ENCODE measurements at regions not wholly inside any gene's neighbourhood (a gene's known extent, or its start where the extent isn't known, plus 50 kb on each side); places are given as distances from the start of the nearest gene placed in this dataset.

- Mint-ChIP-seq H3K27ac (no peak overlapping the region), H3K9me3 (peaks cover 0 to 6% (median 0%) of the 10 kb centered on the region in 3 donors), H3K4me3 (no peak overlapping the region), H3K4me1 (peaks cover 0 to 2% (median under 1%) of the 10 kb centered on the region in 3 donors), H3K27me3 (peaks cover 1 to 3% of the 10 kb centered on the region in 2 donors), H3K36me3 (no peaks in the 10 kb centered on the region)
- no peak for ATAC-seq (replicated peaks in 1 of 4)
- Histone ChIP-seq H3K27me3 (replicated peaks in 1 of 2; ENCODE audit: control insufficient read depth in 2 of 2, extremely low read depth in 1 of 2, insufficient read depth in 2 of 2, low read length in 1 of 2) (no peaks in the 10 kb centered on the region), H3K4me1 (ENCODE audit: control insufficient read depth in 1 of 2, extremely low read depth in 1 of 2, insufficient read depth in 2 of 2, low read length in 2 of 2) (no peaks in the 10 kb centered on the region), H3K4me3 (ENCODE audit: control insufficient read depth in 1 of 2, extremely low read depth in 1 of 2, low read length in 1 of 2) (no peak overlapping the region), H3K36me3 (ENCODE audit: control insufficient read depth in 2 of 2, extremely low read depth in 1 of 2, insufficient read depth in 1 of 2, low read length in 1 of 2) (no peaks in the 10 kb centered on the region), H3K27ac (ENCODE audit: low read length) (no peak overlapping the region), H3K9me3 (no peaks in the 10 kb centered on the region)
- WGBS (ENCODE audit: insufficient coverage), result 67% methylated on average over 4 of the region's 6 CpGs
- DNase-seq, result no peak
- ChIA-PET CTCF (no interaction called here), POLR2A (no interaction called here)
These were observed 100.0 kb upstream of the MAN1A1 start for GRCh38 chr6:119449331-119450156.

DNA sequence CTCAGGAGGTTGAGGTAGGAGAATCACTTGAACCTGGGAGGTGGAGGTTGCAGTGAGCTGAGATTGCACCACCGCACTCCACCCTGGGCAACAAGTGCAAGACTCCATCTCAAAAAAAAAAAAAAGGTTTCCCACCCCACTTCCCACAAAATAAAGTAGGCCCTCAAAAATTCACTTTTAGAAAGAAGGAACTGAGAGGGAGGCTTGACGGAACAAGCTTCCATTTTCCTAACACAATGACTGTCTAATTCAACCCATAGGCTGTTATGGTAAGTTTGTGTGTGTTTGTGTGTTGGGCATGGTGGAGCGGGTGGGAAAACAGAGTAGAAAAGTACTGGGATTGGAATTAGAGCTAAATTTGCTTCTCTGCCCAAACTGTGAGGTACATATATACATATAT, 98.4 kb upstream of the MAN1A1 start:
- POLR2A ChIA-PET, result no interaction called here
- WGBS (ENCODE audit: insufficient coverage), result no CpG with 5 or more reads among the region's 3 CpGs

DNA sequence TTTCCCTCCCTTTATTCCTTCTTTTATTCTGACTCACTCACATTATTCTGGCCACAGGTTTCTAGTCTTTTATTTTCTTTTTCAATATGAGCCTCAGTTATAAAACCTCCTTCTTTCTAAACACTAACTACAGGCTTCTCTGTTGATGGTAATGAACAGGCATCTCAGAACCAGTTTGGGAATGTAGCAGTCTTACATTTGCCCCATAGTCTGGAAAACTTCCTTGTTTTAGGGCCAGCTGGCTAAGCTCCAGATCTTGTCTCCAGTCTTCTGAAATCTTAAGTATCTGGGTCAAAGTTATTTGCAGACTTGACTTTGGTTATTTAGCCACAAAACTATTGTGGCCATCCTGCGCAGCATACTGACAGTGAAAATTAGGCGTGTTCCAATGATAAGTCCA, 97.0 kb upstream of the MAN1A1 start:
- Mint-ChIP-seq H3K27me3 (peaks cover 0 to 1% of the 10 kb centered on the region in 2 donors), H3K4me1 (peaks cover 3 to 12% (median 7%) of the 10 kb centered on the region in 3 donors), H3K36me3 (no peaks in the 10 kb centered on the region), H3K4me3 (no peak overlapping the region), H3K9me3 (no peaks in the 10 kb centered on the region), H3K27ac (no peak overlapping the region)
- H3K4me1 ChIP-seq (ENCODE audit: control insufficient read depth in 1 of 2, extremely low read depth in 1 of 2, insufficient read depth in 2 of 2, low read length in 2 of 2), result no peaks in the 10 kb centered on the region
- CTCF ChIA-PET, result no interaction called here
- DNase-seq, result no peak
- no peaks in the 10 kb centered on the region for H3K27me3 ChIP-seq (replicated peaks in 1 of 2; ENCODE audit: control insufficient read depth in 2 of 2, extremely low read depth in 1 of 2, insufficient read depth in 2 of 2, low read length in 1 of 2)
- POLR2A ChIA-PET, result no interaction called here
- ATAC-seq (replicated peaks in 1 of 4), result no peak
- no peak overlapping the region for H3K27ac ChIP-seq (ENCODE audit: low read length)
- H3K36me3 ChIP-seq (ENCODE audit: control insufficient read depth in 2 of 2, extremely low read depth in 1 of 2, insufficient read depth in 1 of 2, low read length in 1 of 2), result no peaks in the 10 kb centered on the region
- no peaks in the 10 kb centered on the region for H3K9me3 ChIP-seq
- H3K4me3 ChIP-seq (ENCODE audit: control insufficient read depth in 1 of 2, extremely low read depth in 1 of 2, low read length in 1 of 2), result no peak overlapping the region
- WGBS (ENCODE audit: insufficient coverage), result 92% methylated on average over 2 of the region's 2 CpGs

More for the DNA sequence above, 98.4 kb upstream of the MAN1A1 start:
- no peak overlapping the region for H3K27ac ChIP-seq (ENCODE audit: low read length)
- no peaks in the 10 kb centered on the region for H3K9me3 ChIP-seq
- no peaks in the 10 kb centered on the region for H3K27me3 ChIP-seq (replicated peaks in 1 of 2; ENCODE audit: control insufficient read depth in 2 of 2, extremely low read depth in 1 of 2, insufficient read depth in 2 of 2, low read length in 1 of 2)
- no peaks in the 10 kb centered on the region for H3K36me3 ChIP-seq (ENCODE audit: control insufficient read depth in 2 of 2, extremely low read depth in 1 of 2, insufficient read depth in 1 of 2, low read length in 1 of 2)
- peaks cover 0 to 1% of the 10 kb centered on the region in 2 donors for H3K27me3 Mint-ChIP-seq
- H3K27ac Mint-ChIP-seq, result no peak overlapping the region
- H3K4me1 ChIP-seq (ENCODE audit: control insufficient read depth in 1 of 2, extremely low read depth in 1 of 2, insufficient read depth in 2 of 2, low read length in 2 of 2), result no peaks in the 10 kb centered on the region
- H3K4me3 Mint-ChIP-seq, result no peak overlapping the region
- H3K9me3 Mint-ChIP-seq, result peaks cover 0 to 2% (median 0%) of the 10 kb centered on the region in 3 donors
- ATAC-seq (replicated peaks in 1 of 4) (no peak), DNase-seq (no peak)
- H3K36me3 Mint-ChIP-seq, result no peaks in the 10 kb centered on the region
- CTCF ChIA-PET, result interaction anchor here in 1 of 2 donors (0.7 kb wide), 1 partner anchor 27 kb away, joined by 5 read pairs; no protein-coding TSS in a partner anchor
- H3K4me3 ChIP-seq (ENCODE audit: control insufficient read depth in 1 of 2, extremely low read depth in 1 of 2, low read length in 1 of 2), result no peak overlapping the region
- H3K4me1 Mint-ChIP-seq, result peaks cover under 1 to 9% (median 7%) of the 10 kb centered on the region in 3 donors

DNA sequence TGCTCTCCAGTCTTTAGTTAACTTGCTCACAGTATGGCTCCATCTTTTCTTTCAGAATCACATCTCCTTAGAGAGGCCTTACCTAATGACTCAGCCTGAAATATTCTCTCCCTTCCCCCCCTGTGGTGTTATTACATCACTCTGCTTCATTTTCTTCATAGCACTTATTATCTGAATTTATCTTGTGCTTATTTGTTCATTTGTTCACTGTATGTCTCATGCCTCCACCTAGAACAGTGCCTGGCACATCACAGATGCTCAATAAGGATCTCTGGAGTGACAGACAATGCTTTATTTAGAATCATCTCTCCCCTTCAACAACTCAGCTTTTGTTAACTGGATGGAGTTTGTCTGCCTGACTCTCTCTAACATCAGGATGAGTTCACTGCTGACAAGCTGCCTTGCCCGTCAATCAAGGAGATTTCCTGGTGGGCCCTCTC, 96.6 kb upstream of the MAN1A1 start:
- Histone ChIP-seq H3K27me3 (replicated peaks in 1 of 2; ENCODE audit: control insufficient read depth in 2 of 2, extremely low read depth in 1 of 2, insufficient read depth in 2 of 2, low read length in 1 of 2) (no peaks in the 10 kb centered on the region), H3K27ac (ENCODE audit: low read length) (no peak overlapping the region), H3K9me3 (no peaks in the 10 kb centered on the region), H3K36me3 (ENCODE audit: control insufficient read depth in 2 of 2, extremely low read depth in 1 of 2, insufficient read depth in 1 of 2, low read length in 1 of 2) (no peaks in the 10 kb centered on the region), H3K4me3 (ENCODE audit: control insufficient read depth in 1 of 2, extremely low read depth in 1 of 2, low read length in 1 of 2) (no peak overlapping the region), H3K4me1 (ENCODE audit: control insufficient read depth in 1 of 2, extremely low read depth in 1 of 2, insufficient read depth in 2 of 2, low read length in 2 of 2) (no peaks in the 10 kb centered on the region)
- 100% methylated on average over 1 of the region's 1 CpG for WGBS (ENCODE audit: insufficient coverage)
- CTCF ChIA-PET, result no interaction called here
- peaks cover 0 to 1% of the 10 kb centered on the region in 2 donors for H3K27me3 Mint-ChIP-seq
- no peaks in the 10 kb centered on the region for H3K36me3 Mint-ChIP-seq
- H3K4me1 Mint-ChIP-seq, result peaks cover 3 to 12% (median 7%) of the 10 kb centered on the region in 3 donors
- no peak overlapping the region for H3K27ac Mint-ChIP-seq
- DNase-seq (no peak), ATAC-seq (replicated peaks in 1 of 4) (no peak)
- H3K9me3 Mint-ChIP-seq, result no peaks in the 10 kb centered on the region
- POLR2A ChIA-PET, result no interaction called here
- no peak overlapping the region for H3K4me3 Mint-ChIP-seq

DNA sequence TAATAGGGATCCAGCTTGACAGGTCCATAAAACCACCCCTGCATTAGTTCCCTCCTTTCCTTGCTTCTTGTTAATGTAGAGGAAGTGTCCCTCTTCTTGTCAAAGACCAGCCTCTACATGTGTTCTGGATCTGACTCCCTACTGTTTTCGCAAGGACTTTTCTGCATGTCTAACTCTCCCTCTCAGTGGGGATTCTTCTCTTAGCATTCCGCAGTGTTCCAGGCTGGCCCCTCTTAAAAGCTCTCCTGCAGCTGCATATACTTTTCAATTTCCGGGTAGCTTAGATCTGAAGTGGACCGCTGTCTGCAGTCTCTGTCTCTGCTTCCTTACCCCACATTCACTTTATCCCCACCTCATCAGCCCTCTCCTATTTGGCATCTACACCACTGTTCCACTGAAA, 96.1 kb upstream of the MAN1A1 start:
- Histone ChIP-seq H3K4me1 (ENCODE audit: control insufficient read depth in 1 of 2, extremely low read depth in 1 of 2, insufficient read depth in 2 of 2, low read length in 2 of 2) (no peaks in the 10 kb centered on the region), H3K36me3 (ENCODE audit: control insufficient read depth in 2 of 2, extremely low read depth in 1 of 2, insufficient read depth in 1 of 2, low read length in 1 of 2) (no peaks in the 10 kb centered on the region), H3K27ac (ENCODE audit: low read length) (no peak overlapping the region), H3K4me3 (ENCODE audit: control insufficient read depth in 1 of 2, extremely low read depth in 1 of 2, low read length in 1 of 2) (no peak overlapping the region), H3K27me3 (replicated peaks in 1 of 2; ENCODE audit: control insufficient read depth in 2 of 2, extremely low read depth in 1 of 2, insufficient read depth in 2 of 2, low read length in 1 of 2) (no peaks in the 10 kb centered on the region), H3K9me3 (no peaks in the 10 kb centered on the region)
- DNase-seq, result no peak
- H3K4me3 Mint-ChIP-seq, result no peak overlapping the region
- no peaks in the 10 kb centered on the region for H3K9me3 Mint-ChIP-seq
- peaks cover 0 to 1% of the 10 kb centered on the region in 2 donors for H3K27me3 Mint-ChIP-seq
- H3K27ac Mint-ChIP-seq, result no peak overlapping the region
- ChIA-PET POLR2A (no interaction called here), CTCF (no interaction called here)
- ATAC-seq (replicated peaks in 1 of 4), result no peak
- no peaks in the 10 kb centered on the region for H3K36me3 Mint-ChIP-seq
- WGBS (ENCODE audit: insufficient coverage), result 98% methylated on average over 4 of the region's 4 CpGs
- peaks cover 3 to 12% (median 7%) of the 10 kb centered on the region in 3 donors for H3K4me1 Mint-ChIP-seq

GRCh38 chr6:119444642-119445557, 95.3 kb upstream of the MAN1A1 start:
- no peaks in the 10 kb centered on the region for H3K4me1 ChIP-seq (ENCODE audit: control insufficient read depth in 1 of 2, extremely low read depth in 1 of 2, insufficient read depth in 2 of 2, low read length in 2 of 2)
- no peaks in the 10 kb centered on the region for H3K27me3 ChIP-seq (replicated peaks in 1 of 2; ENCODE audit: control insufficient read depth in 2 of 2, extremely low read depth in 1 of 2, insufficient read depth in 2 of 2, low read length in 1 of 2)
- no peak for ATAC-seq (replicated peaks in 1 of 4)
- no peaks in the 10 kb centered on the region for H3K36me3 ChIP-seq (ENCODE audit: control insufficient read depth in 2 of 2, extremely low read depth in 1 of 2, insufficient read depth in 1 of 2, low read length in 1 of 2)
- DNase-seq, result no peak
- H3K4me1 Mint-ChIP-seq, result peaks cover 3 to 12% (median 7%) of the 10 kb centered on the region in 3 donors
- CTCF ChIA-PET, result interaction anchor here in 1 of 2 donors (0.5 kb wide), 1 partner anchor 1860 kb away, joined by 3 read pairs; no protein-coding TSS in a partner anchor
- H3K27ac ChIP-seq (ENCODE audit: low read length), result no peak overlapping the region
- no peaks in the 10 kb centered on the region for H3K9me3 Mint-ChIP-seq
- H3K4me3 Mint-ChIP-seq, result no peak overlapping the region
- no peaks in the 10 kb centered on the region for H3K36me3 Mint-ChIP-seq
- no peaks in the 10 kb centered on the region for H3K27me3 Mint-ChIP-seq
- no peaks in the 10 kb centered on the region for H3K9me3 ChIP-seq
- no peak overlapping the region for H3K4me3 ChIP-seq (ENCODE audit: control insufficient read depth in 1 of 2, extremely low read depth in 1 of 2, low read length in 1 of 2)
- no peak overlapping the region for H3K27ac Mint-ChIP-seq
- no CpG with 5 or more reads among the region's 4 CpGs for WGBS (ENCODE audit: insufficient coverage)
- POLR2A ChIA-PET, result no interaction called here
